ENCODE measurements at regions not wholly inside any gene's neighbourhood (a gene's known extent, or its start where the extent isn't known, plus 50 kb on each side); places are given as distances from the start of the nearest gene placed in this dataset.
"Not testable (repeated sequence)": the region's sequence is repeated elsewhere in the genome, so short reads cannot be mapped to it uniquely, and the experiment has no call there.

- H3K36me3 ChIP-seq (ENCODE audit: control insufficient read depth, insufficient read depth, low read length); H3K9me3 Mint-ChIP-seq; H3K27me3 ChIP-seq (ENCODE audit: control insufficient read depth, insufficient read depth, low read length); H3K36me3 Mint-ChIP-seq; H3K4me1 ChIP-seq (ENCODE audit: control insufficient read depth, insufficient read depth, low read length, poor library complexity, severe bottlenecking); H3K27me3 Mint-ChIP-seq; DNase-seq; H3K4me3 Mint-ChIP-seq; ATAC-seq (ENCODE audit: low read depth in 2 of 2); H3K27ac Mint-ChIP-seq; H3K4me1 Mint-ChIP-seq; H3K9me3 ChIP-seq (ENCODE audit: control insufficient read depth in 2 of 2, low read length in 2 of 2); H3K4me3 ChIP-seq (ENCODE audit: low read depth, low read length); H3K27ac ChIP-seq (ENCODE audit: insufficient read depth, low read length, poor library complexity, severe bottlenecking): not testable (repeated sequence)
These were observed 66.5 kb downstream of the SOD2 start for GRCh38 chr6:159626506-159626905.

- Histone ChIP-seq H3K9me3 (ENCODE audit: control insufficient read depth in 2 of 2, low read length in 2 of 2) (peaks cover 3 to 5% of the 10 kb centered on the region in 2 experiments), H3K4me1 (ENCODE audit: control insufficient read depth, insufficient read depth, low read length, poor library complexity, severe bottlenecking) (no peaks in the 10 kb centered on the region), H3K27me3 (ENCODE audit: control insufficient read depth, insufficient read depth, low read length) (no peaks in the 10 kb centered on the region), H3K27ac (ENCODE audit: insufficient read depth, low read length, poor library complexity, severe bottlenecking) (no peak overlapping the region), H3K36me3 (ENCODE audit: control insufficient read depth, insufficient read depth, low read length) (no peaks in the 10 kb centered on the region), H3K4me3 (ENCODE audit: low read depth, low read length) (no peak overlapping the region)
- ATAC-seq (ENCODE audit: low read depth in 2 of 2) (no peak), DNase-seq (no peak)
- no peak overlapping the region for H3K4me3 Mint-ChIP-seq
- no peaks in the 10 kb centered on the region for H3K36me3 Mint-ChIP-seq
- no peak overlapping the region for H3K27ac Mint-ChIP-seq
- peaks cover 4% of the 10 kb centered on the region for H3K27me3 Mint-ChIP-seq
- peaks cover 0 to 4% (median under 1%) of the 10 kb centered on the region in 7 donors for H3K9me3 Mint-ChIP-seq
- H3K4me1 Mint-ChIP-seq: no peaks in the 10 kb centered on the region
These were observed 69.9 kb downstream of the SOD2 start for GRCh38 chr6:159623156-159623555.

DNA sequence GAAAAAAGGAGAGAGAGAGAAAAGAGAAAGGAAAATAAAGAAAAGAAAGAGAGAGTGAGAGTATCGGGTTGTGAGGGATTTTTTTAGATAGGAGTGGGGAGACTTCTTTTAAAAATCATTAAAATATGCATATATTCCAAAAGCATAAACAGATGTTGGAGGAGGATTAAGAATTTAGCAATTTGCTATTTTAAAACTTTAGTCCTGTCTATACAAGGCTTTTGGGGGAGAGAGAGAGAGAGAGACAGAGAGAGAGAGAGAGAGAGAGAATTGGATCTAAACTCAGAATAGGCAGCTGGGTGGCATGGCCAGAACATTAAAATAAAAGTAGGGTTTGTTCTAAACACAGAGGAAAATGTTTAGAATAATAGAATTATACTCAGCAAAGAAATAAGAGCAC lies 72.1 kb downstream of the SOD2 start:
- Histone ChIP-seq H3K4me1 (ENCODE audit: control insufficient read depth, insufficient read depth, low read length, poor library complexity, severe bottlenecking) (no peaks in the 10 kb centered on the region), H3K9me3 (ENCODE audit: control insufficient read depth in 2 of 2, low read length in 2 of 2) (peaks cover 14 to 22% of the 10 kb centered on the region in 2 experiments), H3K36me3 (ENCODE audit: control insufficient read depth, insufficient read depth, low read length) (no peaks in the 10 kb centered on the region), H3K27me3 (ENCODE audit: control insufficient read depth, insufficient read depth, low read length) (no peaks in the 10 kb centered on the region), H3K4me3 (ENCODE audit: low read depth, low read length) (no peak overlapping the region), H3K27ac (ENCODE audit: insufficient read depth, low read length, poor library complexity, severe bottlenecking) (no peak overlapping the region)
- peaks cover 5% of the 10 kb centered on the region for H3K36me3 Mint-ChIP-seq
- H3K27ac Mint-ChIP-seq: no peak overlapping the region
- no peaks in the 10 kb centered on the region for H3K4me1 Mint-ChIP-seq
- no peak for DNase-seq
- peaks cover 5 to 22% (median 8%) of the 10 kb centered on the region in 7 donors for H3K9me3 Mint-ChIP-seq
- no peak overlapping the region for H3K4me3 Mint-ChIP-seq
- H3K27me3 Mint-ChIP-seq: peaks cover 4% of the 10 kb centered on the region
- no peak for ATAC-seq (ENCODE audit: low read depth in 2 of 2)

GRCh38 chr6:159617444-159617843 lies 75.6 kb downstream of the SOD2 start:
- peaks cover 5% of the 10 kb centered on the region for H3K36me3 Mint-ChIP-seq
- H3K4me1 Mint-ChIP-seq: no peaks in the 10 kb centered on the region
- no peaks in the 10 kb centered on the region for H3K4me1 ChIP-seq (ENCODE audit: control insufficient read depth, insufficient read depth, low read length, poor library complexity, severe bottlenecking)
- DNase-seq: no peak
- no peaks in the 10 kb centered on the region for H3K27me3 ChIP-seq (ENCODE audit: control insufficient read depth, insufficient read depth, low read length)
- no peak overlapping the region for H3K4me3 ChIP-seq (ENCODE audit: low read depth, low read length)
- H3K27me3 Mint-ChIP-seq: peaks cover 4% of the 10 kb centered on the region
- ATAC-seq (ENCODE audit: low read depth in 2 of 2): no peak
- H3K36me3 ChIP-seq (ENCODE audit: control insufficient read depth, insufficient read depth, low read length): no peaks in the 10 kb centered on the region
- no peak overlapping the region for H3K27ac ChIP-seq (ENCODE audit: insufficient read depth, low read length, poor library complexity, severe bottlenecking)
- no peak overlapping the region for H3K27ac Mint-ChIP-seq
- H3K4me3 Mint-ChIP-seq: no peak overlapping the region
- H3K9me3 ChIP-seq (ENCODE audit: control insufficient read depth in 2 of 2, low read length in 2 of 2): peaks cover 18 to 30% of the 10 kb centered on the region in 2 experiments
- H3K9me3 Mint-ChIP-seq: peaks cover 10 to 44% (median 15%) of the 10 kb centered on the region in 7 donors

GRCh38 chr6:159616456-159616855 lies 76.6 kb downstream of the SOD2 start:
- Mint-ChIP-seq H3K36me3 (peaks cover 5% of the 10 kb centered on the region), H3K27me3 (peaks cover 4% of the 10 kb centered on the region), H3K4me1 (no peaks in the 10 kb centered on the region), H3K27ac (no peak overlapping the region), H3K4me3 (no peak overlapping the region), H3K9me3 (peaks cover 10 to 44% (median 15%) of the 10 kb centered on the region in 7 donors)
- peaks cover 18 to 30% of the 10 kb centered on the region in 2 experiments for H3K9me3 ChIP-seq (ENCODE audit: control insufficient read depth in 2 of 2, low read length in 2 of 2)
- ATAC-seq (ENCODE audit: low read depth in 2 of 2) (no peak), DNase-seq (no peak)
- no peaks in the 10 kb centered on the region for H3K27me3 ChIP-seq (ENCODE audit: control insufficient read depth, insufficient read depth, low read length)
- no peak overlapping the region for H3K4me3 ChIP-seq (ENCODE audit: low read depth, low read length)
- H3K27ac ChIP-seq (ENCODE audit: insufficient read depth, low read length, poor library complexity, severe bottlenecking): no peak overlapping the region
- no peaks in the 10 kb centered on the region for H3K36me3 ChIP-seq (ENCODE audit: control insufficient read depth, insufficient read depth, low read length)
- H3K4me1 ChIP-seq (ENCODE audit: control insufficient read depth, insufficient read depth, low read length, poor library complexity, severe bottlenecking): no peaks in the 10 kb centered on the region

- no peak for ATAC-seq (ENCODE audit: low read depth in 2 of 2)
- H3K4me3 Mint-ChIP-seq: no peak overlapping the region
- H3K27ac ChIP-seq (ENCODE audit: insufficient read depth, low read length, poor library complexity, severe bottlenecking): no peak overlapping the region
These were observed 77.1 kb downstream of the SOD2 start for GRCh38 chr6:159615918-159616317.

DNA sequence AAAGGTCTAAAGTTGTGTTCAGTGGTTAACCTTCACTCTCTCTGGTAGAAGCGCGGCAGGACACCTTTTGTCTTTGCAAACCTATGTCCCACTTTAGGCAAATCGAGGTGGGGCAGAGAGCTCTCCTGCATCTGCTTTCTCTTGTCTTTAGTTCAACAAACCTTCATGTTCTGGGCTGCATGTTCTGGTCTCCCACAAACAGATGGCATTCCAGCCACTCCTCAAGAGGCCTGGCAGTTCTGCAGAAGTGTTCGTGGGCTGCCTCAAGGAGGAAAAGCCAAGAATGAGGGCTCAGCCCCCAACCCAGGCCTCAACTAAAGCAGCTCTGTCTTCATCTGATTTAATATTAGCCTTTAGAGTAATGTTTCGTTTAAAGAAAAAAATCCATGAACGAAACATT lies 82.2 kb downstream of the SOD2 start:
- no peak for ATAC-seq (ENCODE audit: low read depth in 2 of 2)

More at GRCh38 chr6:159615918-159616317, 77.1 kb downstream of the SOD2 start:
- Histone ChIP-seq H3K27me3 (ENCODE audit: control insufficient read depth, insufficient read depth, low read length) (no peaks in the 10 kb centered on the region), H3K9me3 (ENCODE audit: control insufficient read depth in 2 of 2, low read length in 2 of 2) (peaks cover 18 to 30% of the 10 kb centered on the region in 2 experiments), H3K4me3 (ENCODE audit: low read depth, low read length) (no peak overlapping the region), H3K4me1 (ENCODE audit: control insufficient read depth, insufficient read depth, low read length, poor library complexity, severe bottlenecking) (no peaks in the 10 kb centered on the region), H3K36me3 (ENCODE audit: control insufficient read depth, insufficient read depth, low read length) (no peaks in the 10 kb centered on the region)
- Mint-ChIP-seq H3K27ac (no peak overlapping the region), H3K4me1 (no peaks in the 10 kb centered on the region), H3K9me3 (peaks cover 10 to 44% (median 15%) of the 10 kb centered on the region in 7 donors), H3K36me3 (peaks cover 5% of the 10 kb centered on the region), H3K27me3 (peaks cover 4% of the 10 kb centered on the region)
- no peak for DNase-seq

GRCh38 chr6:159609652-159610178 lies 83.3 kb downstream of the SOD2 start:
- Histone ChIP-seq H3K4me1 (ENCODE audit: control insufficient read depth, insufficient read depth, low read length, poor library complexity, severe bottlenecking) (no peaks in the 10 kb centered on the region), H3K4me3 (ENCODE audit: low read depth, low read length) (no peak overlapping the region), H3K9me3 (ENCODE audit: control insufficient read depth in 2 of 2, low read length in 2 of 2) (peaks cover 0 to 3% of the 10 kb centered on the region in 2 experiments), H3K36me3 (ENCODE audit: control insufficient read depth, insufficient read depth, low read length) (no peaks in the 10 kb centered on the region), H3K27me3 (ENCODE audit: control insufficient read depth, insufficient read depth, low read length) (no peaks in the 10 kb centered on the region), H3K27ac (ENCODE audit: insufficient read depth, low read length, poor library complexity, severe bottlenecking) (no peak overlapping the region)
- Mint-ChIP-seq H3K27me3 (peaks cover 12% of the 10 kb centered on the region), H3K9me3 (peaks cover 0 to 15% (median 4%) of the 10 kb centered on the region in 7 donors), H3K4me3 (no peak overlapping the region), H3K36me3 (no peaks in the 10 kb centered on the region), H3K27ac (no peak overlapping the region), H3K4me1 (peaks cover 0 to 5% (median 0%) of the 10 kb centered on the region in 4 donors)
- DNase-seq (no peak), ATAC-seq (ENCODE audit: low read depth in 2 of 2) (no peak)

More for the DNA sequence above, 82.2 kb downstream of the SOD2 start:
- Mint-ChIP-seq H3K4me1 (peaks cover 0 to 5% (median 0%) of the 10 kb centered on the region in 4 donors), H3K27me3 (peaks cover 12% of the 10 kb centered on the region), H3K36me3 (no peaks in the 10 kb centered on the region), H3K9me3 (peaks cover 1 to 22% (median 7%) of the 10 kb centered on the region in 7 donors), H3K4me3 (no peak overlapping the region), H3K27ac (no peak overlapping the region)
- Histone ChIP-seq H3K4me3 (ENCODE audit: low read depth, low read length) (no peak overlapping the region), H3K27me3 (ENCODE audit: control insufficient read depth, insufficient read depth, low read length) (no peaks in the 10 kb centered on the region), H3K27ac (ENCODE audit: insufficient read depth, low read length, poor library complexity, severe bottlenecking) (no peak overlapping the region), H3K36me3 (ENCODE audit: control insufficient read depth, insufficient read depth, low read length) (no peaks in the 10 kb centered on the region), H3K9me3 (ENCODE audit: control insufficient read depth in 2 of 2, low read length in 2 of 2) (peaks cover 4 to 8% of the 10 kb centered on the region in 2 experiments), H3K4me1 (ENCODE audit: control insufficient read depth, insufficient read depth, low read length, poor library complexity, severe bottlenecking) (no peaks in the 10 kb centered on the region)
- DNase-seq: no peak

Data from CD4-positive, CD25-positive, alpha-beta regulatory T cell (primary cell).